HG02571 (cell line): ENCODE measurements at regions not wholly inside any gene's neighbourhood (a gene's known extent, or its start where the extent isn't known, plus 50 kb on each side); places are given as distances from the start of the nearest gene placed in this dataset.
A peak's percentile ranks its signal among the peaks of the same experiment; 100 is the strongest.

Experiments used
- ATAC-seq: cut with Tn5 transposase; IDR thresholded peaks from one replicate; pipeline ENCODE4 v1.9.1; 2021; ENCODE audit warnings: mild to moderate bottlenecking, moderate library complexity; ENCODE audit not compliant: unreplicated experiment

DNA sequence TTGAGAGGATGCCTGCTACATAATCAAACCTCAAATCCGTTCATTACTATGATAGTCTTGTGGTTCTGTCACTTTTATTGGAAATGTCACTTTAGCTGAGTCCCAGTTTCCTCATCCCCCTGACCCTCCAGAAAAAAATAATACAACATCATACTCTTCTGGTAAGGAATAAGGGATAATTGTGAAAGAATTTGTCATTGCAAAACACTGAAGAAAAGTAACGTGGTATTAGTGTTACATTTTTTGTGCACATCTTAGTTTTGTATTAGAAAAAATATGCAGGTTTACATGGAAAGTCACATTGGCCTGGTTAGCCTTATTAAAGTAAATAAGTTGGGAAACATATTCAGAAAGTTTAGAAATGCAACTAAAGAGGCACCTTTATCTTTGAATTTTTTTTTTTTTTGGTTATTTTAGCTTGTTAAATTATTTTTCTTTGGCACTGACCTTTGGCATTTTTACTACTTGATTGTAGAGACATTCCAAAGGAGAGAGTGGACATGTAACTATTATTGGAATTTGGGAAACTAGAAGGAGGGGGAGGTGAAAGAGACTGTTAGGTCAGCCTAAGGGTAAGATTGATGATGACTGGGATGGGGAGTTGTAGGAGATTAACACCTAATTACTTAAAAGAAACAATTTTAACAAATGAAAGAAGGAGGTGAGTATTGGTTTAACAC, 462.2 kb upstream of the RARB start:
- ATAC-seq, result no peak

DNA sequence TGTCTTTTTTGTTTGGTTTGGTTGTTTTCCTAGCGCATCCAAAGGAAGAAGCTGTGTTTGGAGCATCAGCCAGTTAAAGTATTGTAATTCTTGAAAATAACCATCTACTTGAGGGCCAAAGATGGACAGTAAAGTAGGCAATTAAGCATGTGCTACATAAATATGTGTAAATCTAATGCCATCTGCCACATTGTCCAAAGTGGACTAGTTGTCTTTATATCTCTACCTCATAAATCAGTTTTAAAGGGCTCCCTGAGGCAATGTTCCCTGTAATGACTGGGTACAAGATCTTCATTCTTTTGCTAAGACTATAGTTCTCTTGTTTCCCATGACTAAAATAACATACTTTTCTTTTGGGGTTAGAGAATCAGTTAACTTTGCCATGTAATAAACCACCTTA, 460.0 kb upstream of the RARB start:
- ATAC-seq, result no peak

- no peak for ATAC-seq
Observed at GRCh38 chr3:24972491-24972890, 455.6 kb upstream of the RARB start.

GRCh38 chr3:24981309-24981708, 446.8 kb upstream of the RARB start:
- ATAC-seq, result no peak

- ATAC-seq, result no peak
Observed at GRCh38 chr3:24981924-24982323, 446.1 kb upstream of the RARB start.

- no peak for ATAC-seq
Observed at GRCh38 chr3:24985668-24986067, 442.4 kb upstream of the RARB start.

DNA sequence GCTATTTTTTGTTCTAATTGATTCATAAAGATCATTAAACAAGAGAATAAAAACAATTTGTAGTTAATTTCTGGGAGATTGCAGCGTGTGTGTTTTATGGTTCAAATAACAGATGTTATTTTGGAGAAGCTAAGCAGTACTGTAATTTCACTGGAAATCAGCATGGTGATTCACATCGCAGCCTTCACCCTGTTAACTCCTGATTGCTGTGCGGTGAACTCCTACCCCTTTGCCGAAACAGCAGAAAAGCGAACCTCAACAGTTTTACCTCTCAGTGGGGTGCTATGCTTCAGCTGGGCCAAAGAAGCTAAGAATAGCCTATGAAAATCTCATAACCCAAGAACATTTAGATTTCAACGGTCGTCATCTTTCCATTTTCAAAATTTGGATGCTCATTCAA, 441.5 kb upstream of the RARB start:
- ATAC-seq, result no peak

GRCh38 chr3:24999357-24999756, 428.7 kb upstream of the RARB start:
- no peak for ATAC-seq

GRCh38 chr3:25000971-25001591, 427.0 kb upstream of the RARB start:
- no peak for ATAC-seq

DNA sequence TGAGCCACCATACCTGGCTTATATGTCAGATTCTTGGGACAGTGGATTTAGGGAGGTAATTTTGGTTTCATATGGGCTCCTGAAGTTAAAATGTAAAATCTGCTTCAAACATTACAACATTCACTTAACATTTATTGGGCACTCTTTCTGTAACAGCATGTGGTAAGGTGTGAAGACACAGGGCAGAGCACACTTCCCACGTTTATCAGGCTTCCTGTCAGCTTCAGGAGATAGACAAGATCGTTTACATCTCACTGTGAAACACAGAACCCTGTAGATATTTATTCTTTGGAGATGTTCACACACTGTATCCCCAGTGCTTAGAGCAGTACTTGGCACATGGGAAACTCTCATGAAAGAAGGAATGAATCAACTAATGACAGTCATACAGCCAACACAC, 426.0 kb upstream of the RARB start:
- ATAC-seq, result no peak

DNA sequence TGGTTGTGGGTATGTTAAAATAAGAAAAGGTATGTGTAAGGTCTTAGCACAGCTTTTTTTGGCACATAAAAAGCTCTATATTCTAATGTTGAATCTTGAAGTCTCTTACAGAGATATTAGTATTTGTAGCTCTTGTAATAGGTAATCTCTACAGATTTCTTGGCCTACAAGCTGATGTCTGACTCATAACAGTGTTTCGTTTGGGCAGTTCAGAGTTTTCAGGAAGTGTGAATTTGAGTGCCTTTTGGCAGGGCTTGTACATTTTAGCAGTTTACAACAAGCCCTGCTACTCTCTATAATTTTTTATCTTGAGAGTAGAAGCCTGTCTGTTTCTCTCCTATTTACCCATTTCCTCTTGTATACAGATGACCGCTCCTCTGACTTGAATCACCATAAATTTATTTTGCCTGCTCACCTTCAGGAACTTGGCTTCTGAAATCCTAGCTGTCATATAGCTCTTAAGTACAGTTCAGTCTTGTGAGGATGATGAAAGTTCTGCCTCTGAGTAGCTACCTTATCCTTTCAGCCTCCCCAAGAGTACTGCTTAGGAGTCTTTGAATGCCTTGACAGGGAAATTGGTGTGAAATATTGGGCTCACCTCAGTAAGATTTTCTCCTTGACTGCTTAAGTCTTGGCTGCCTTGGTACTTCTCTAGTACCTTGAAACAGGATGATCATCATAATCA, 419.9 kb upstream of the RARB start:
- peak; percentile 97 for ATAC-seq

DNA sequence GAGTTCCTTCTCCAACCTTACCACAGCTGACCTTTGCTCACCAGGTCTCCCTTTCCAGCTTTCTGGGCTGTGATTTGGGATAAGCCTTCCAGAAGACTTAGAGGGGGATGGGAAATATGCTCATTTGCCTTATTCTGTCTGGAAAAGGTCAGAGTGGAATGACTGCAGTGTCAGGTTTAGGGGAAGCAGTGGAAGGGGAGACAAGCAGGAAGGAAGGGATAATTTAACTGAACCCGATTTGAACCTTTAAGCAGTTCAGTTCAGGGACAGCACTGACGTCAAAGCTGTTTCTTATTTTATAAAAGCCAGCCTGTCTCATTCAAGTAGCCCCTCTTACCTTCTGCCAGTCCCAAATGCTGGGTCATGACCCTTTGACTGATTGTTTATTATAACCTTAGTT, 418.4 kb upstream of the RARB start:
- no peak for ATAC-seq

DNA sequence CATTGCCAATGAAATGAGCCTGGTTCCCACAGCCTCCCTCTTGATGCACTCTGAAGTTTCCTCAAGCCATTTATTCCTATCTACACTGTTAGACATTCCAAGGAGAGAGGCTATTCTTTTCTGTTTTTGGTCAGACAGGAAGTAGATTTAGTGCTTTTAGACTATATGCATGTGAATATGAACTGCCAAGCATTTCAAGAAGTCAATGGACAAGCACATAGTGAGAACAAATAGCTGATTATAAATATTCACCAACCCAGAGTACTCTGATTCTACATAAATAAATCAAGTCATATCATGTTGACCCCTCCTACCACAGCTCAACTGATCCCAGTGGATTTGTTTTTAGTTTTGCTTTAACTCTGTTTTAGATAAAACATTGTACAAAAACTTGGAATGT, 412.5 kb upstream of the RARB start:
- ATAC-seq, result no peak

GRCh38 chr3:25018909-25019308, 409.2 kb upstream of the RARB start:
- ATAC-seq, result no peak

DNA sequence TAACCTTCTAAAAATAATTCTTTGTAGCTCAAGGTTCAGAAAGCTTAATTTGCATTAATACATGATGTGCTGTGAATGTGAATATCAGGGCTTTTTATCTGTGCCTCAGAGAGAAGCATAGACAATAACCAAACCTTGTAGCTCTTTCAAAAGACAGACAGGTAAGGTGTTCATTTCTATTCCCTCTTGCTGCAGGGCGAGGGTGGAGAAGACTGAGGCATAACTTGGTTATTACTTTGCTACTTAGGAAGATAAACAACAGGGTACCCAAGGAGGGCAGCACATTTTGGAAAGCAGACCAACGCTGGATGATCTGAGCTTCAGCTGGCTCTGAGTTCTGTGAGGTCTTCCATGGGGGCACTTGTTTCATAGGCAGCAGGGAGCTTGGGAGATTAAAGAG, 408.6 kb upstream of the RARB start:
- no peak for ATAC-seq

GRCh38 chr3:25021816-25022215, 406.2 kb upstream of the RARB start:
- ATAC-seq, result no peak

DNA sequence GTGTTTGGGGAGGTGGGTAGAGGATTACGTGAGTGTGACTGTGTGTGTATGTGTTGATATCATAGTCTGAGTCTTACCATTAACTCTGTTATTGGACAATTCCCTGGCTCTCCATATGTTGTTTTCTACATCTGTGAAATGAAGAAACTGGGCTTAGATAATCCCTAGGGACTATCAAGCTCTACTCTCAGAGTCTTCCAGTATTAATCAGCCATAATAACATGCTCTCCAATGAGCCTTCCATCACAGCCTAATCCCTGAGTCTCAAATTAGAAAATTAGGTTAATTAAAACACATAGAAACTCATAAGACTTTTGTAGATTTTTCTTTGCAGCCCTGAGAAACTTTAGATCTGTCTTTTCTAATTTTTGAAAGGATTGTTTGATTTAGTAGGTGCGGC, 404.2 kb upstream of the RARB start:
- ATAC-seq, result no peak

DNA sequence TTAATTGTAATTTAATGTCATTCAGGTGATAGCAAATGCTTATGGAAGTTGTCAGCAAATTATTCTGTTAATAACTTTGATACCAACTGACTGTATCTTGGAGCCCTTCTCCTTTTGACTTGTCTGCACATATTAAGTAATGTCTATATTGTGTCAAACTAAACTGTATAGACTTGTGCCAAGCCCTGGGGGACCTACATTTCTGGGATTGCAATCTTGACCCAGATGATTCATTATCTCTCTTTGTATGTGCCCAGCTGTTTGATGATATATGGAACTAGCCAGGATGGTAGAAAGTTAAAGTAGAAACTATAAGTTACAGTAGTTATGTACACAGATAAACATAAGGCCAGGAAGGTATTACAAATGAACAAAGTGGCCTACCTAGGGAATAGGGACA, 402.8 kb upstream of the RARB start:
- ATAC-seq, result no peak

- no peak for ATAC-seq
Observed at GRCh38 chr3:25027650-25028049, 400.4 kb upstream of the RARB start.

DNA sequence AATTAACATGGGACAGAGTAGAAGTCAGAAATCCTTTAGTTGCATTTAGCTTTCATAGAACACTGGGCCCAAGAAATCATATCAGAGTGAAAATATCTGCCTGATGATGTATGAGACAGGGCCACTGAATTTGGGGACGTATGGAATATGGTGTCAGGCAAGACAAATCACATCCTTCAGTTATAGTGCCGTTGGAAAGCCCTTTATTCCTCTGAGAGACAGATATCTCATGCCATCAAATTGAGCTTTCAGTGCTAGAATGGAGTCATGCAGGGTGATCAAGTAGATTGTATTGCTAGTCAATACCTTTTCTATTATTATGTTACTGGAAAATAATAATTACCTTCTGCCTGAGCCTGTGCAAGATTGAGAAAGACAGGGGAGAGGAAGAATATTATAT, 398.2 kb upstream of the RARB start:
- ATAC-seq, result no peak

DNA sequence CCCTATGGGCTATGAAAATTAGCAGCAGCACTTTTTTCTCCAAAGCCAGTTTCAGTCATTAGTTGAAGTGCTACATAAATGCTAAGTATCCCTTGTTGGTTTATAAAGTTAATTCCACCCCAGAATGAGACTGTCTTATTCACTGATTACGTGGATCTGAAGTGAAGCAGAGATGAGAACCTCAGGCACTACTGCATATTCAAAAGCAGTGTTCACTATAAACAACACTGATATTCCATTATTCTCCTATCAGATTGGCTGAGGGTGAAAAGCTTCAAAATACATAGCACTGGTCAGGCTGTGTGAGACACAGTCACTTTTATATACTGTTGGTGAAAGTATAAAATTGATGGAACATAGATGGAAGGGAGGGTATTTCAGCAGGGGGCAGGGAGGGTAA, 395.7 kb upstream of the RARB start:
- ATAC-seq, result no peak

DNA sequence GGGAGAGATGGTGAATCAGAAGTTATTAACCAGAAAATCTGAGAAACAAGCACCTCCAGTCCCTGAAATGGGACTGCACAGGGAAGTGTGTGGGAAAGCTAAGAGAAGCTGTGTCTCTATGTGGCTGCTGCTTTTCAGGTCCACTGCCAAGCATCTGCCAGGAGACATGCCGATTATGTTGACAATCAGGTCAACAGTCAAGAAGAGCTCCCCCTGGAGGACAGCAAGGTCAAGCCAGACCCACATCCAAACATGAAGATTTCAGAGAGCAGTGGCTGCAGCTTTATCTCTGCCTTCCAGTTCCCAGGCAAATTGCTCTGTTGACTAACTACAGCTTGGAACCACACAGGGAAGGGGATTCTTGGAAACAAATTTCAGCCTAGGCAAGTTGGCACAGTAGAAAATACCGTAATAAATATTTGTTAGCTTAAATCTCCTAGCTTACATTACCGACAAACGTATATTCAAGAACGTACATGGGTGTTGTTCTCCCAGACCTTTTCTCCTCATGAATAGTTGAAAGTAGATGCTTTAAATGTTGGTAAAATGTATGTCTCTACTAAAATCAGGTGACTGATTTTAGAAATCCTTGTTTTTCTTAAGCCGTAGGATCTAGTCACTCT, 394.5 kb upstream of the RARB start:
- ATAC-seq, result peak; percentile 67
